Sigmoid colon (tissue), 4 donors: ENCODE measurements at regions not wholly inside any gene's neighbourhood (a gene's known extent, or its start where the extent isn't known, plus 50 kb on each side); places are given as distances from the start of the nearest gene placed in this dataset.
"Not testable (repeated sequence)": the region's sequence is repeated elsewhere in the genome, so short reads cannot be mapped to it uniquely, and the experiment has no call there.

ENCODE experiments used
- POLR2AphosphoS5 ChIP-seq, 4 donors: sonication (generic); formaldehyde crosslinking; IDR thresholded peaks; one replicate each; pipeline ENCODE4 v1.6.1; 2017; ENCODE audit warnings: antibody characterized with exemption in 4 of 4
- TF ChIP-seq, protein P1 (sequence below), 4 experiments: fragments of 450-650 bp in 3 of 4; fragments of 200-600 bp in 1 of 4; IDR thresholded peaks; one replicate each; pipeline ENCODE4 v1.5.1; 2016 to 2019; ENCODE audit warnings: antibody characterized with exemption in 4 of 4, mild to moderate bottlenecking in 3 of 4, moderate library complexity in 2 of 4

DNA sequence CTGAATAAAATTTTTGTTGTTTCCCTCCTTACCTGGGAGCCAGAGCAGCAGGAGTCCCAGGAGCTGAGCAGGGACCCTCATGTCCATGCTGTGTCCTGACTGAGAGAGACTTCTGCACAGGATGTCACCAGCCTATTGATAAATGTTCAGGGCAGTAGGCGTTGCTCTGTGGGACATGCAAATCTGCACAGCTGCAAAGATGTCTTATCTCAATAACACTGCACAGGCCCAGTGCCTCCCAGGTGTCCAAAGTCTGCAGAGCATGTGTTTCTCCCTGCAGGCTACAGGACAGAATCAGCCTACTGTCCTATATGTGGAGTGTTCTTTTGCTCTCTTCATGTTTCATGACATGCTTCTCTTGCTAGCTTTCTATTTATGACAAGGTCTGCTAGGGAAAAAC, 522.3 kb downstream of the RPIA start:
- TF ChIP-seq, protein P1, sequence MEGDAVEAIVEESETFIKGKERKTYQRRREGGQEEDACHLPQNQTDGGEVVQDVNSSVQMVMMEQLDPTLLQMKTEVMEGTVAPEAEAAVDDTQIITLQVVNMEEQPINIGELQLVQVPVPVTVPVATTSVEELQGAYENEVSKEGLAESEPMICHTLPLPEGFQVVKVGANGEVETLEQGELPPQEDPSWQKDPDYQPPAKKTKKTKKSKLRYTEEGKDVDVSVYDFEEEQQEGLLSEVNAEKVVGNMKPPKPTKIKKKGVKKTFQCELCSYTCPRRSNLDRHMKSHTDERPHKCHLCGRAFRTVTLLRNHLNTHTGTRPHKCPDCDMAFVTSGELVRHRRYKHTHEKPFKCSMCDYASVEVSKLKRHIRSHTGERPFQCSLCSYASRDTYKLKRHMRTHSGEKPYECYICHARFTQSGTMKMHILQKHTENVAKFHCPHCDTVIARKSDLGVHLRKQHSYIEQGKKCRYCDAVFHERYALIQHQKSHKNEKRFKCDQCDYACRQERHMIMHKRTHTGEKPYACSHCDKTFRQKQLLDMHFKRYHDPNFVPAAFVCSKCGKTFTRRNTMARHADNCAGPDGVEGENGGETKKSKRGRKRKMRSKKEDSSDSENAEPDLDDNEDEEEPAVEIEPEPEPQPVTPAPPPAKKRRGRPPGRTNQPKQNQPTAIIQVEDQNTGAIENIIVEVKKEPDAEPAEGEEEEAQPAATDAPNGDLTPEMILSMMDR (IDR thresholded peaks at IDR 0.05) = not testable (repeated sequence)
- not testable (repeated sequence) for TF ChIP-seq POLR2AphosphoS5 (IDR thresholded peaks at IDR 0.05)
